SIG-M5 treated with dmso at 0.1 percent for 504 hours (cell line): ENCODE measurements at regions not wholly inside any gene's neighbourhood (a gene's known extent, or its start where the extent isn't known, plus 50 kb on each side); places are given as distances from the start of the nearest gene placed in this dataset.

ENCODE experiments used
- DNase-seq: peaks from one replicate; lab custom pipeline; 2025; ENCODE audit not compliant: unreplicated experiment; lab: John Stamatoyannopoulos, UW

DNA sequence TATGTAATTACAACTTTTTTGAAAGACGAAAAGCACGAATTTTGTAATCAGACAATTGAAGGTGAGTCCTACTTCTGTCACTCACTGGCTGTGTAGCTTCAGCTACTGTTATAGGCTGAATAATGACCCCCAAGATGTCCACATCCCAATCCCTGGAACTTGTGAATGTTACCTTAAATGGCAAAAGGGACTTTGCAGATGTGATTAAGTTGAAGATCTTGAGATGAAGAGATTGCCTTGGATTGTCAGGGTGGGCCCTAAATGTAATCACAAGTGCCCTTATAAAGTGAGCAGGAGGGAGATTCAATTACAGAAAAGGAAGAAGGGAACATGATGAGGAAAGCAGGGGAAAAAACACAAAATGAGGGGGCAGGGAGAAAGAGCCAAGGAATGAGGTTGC is 326.2 kb upstream of the MSX2 start:
- DNase-seq, result no peak

DNA sequence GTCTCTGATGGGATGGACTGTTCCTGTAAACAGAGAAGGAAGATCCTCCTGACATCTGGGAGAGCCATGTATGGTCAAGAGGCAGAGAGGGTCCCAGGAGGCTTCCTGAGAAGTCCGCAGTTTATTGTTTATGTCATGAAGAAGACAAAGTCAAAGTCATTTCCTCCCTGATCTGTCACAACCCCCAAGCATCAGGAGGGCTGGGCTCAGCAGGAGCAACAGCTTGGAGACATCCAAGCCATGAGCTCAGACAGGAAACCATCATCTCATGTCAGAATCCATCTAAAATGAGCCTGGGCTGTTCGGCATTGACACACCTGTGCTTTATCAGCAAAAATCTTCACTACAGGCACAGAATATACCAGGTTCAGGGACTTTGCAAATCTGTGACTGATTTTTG is 325.0 kb upstream of the MSX2 start:
- no peak for DNase-seq

DNA sequence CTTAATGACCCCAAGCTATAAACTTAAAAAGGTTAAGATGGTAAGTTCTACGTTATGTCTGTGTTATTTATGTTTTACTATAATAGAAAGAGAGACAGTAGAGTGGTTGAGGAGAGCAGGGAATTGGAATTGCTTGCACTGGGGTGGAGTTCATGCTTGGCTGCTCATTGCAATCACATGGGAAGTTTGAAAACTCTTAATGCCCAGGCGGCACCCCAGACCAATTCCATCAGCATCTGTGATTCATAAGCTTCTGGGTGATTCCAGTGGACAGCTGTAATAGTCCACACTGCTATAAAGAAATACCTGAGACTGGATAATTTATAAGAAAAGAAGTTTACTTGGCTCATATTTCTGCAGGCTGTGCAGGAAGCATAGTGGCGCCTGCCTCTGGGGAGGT is 323.9 kb upstream of the MSX2 start:
- DNase-seq, result no peak

DNA sequence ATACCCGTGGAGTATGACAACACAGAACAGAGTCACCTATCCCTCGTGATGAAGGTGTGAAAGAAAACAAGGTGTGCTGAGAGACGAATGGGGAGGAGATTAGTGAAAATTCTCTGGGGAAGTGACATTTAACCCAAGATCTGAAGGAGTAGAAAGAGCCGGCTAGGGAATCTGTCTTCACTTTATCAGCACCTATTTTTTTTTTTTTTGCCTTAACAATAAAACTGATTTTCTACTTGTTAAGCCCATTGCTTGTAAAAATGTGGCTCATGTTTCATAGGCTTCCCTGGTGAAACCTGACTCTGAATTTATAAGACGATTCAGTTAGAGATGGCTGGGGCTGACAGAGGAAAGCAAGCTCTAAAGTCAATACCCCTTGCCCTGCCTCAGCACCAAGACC is 322.6 kb upstream of the MSX2 start:
- DNase-seq, result no peak

DNA sequence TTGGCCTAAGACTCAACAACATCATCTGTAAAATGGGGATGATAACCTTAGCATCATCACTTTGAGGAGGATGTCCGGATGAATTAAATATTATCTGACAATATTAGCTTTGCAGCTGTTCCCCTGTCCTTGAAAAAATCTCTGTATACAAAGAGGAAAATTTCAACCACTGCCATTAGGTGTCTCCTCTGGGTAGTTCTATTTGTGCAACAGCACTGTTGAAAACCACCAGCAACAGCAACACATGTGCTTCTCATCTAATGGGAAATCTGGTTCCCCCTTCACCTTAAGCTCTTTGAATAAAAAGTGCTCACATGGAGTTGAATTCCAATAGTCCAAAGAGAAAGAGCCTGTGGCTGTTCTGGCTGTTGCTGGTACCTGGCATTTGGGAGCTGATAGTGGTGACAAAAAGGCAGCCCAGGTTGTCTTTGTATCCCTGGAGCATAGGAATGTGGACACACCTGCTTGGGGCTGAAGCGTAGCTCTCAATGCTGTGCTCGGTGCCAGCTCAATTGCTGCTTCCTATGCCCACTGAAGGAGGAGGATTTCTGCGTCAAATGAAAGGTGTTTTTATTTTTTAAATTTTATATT is 322.1 kb upstream of the MSX2 start:
- peak; percentile 35 for DNase-seq

DNA sequence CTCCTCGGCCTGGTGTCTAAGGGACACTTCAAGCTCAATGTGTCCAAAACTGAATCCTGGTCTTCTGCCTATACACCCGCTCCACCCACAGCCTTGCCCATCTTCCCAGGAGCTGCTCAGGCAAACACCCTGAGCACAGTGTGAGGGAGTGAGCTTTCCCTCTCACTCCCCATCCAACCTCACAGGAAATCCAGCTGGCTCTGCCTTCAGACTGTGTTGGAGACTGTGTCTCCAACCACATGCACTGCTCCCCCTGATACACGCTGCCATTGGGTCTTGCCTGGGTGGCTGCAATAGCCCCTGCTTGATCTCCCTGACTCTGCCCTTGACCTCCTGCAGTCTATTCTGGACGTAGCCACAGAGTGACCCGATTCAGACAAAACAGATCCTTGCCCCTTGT is 319.5 kb upstream of the MSX2 start:
- no peak for DNase-seq

DNA sequence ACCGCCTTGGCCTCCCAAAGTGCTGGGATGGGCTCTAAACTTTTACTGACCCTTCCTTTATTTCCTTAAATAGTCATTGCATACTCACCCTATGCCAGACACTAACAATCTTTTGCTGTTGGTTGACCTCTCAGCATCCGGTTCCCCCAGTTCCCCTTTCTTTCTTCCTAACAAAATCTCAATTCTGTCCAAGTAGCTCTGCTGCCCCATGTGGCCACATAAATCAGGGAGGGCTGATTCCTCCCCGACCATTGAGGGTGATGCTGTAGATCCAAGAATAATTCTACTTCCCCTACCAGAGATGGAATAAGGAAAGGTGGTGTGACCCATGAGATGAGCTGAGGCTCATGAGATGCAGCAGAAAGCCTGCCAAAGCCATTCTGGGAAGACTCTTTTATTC is 315.3 kb upstream of the MSX2 start:
- peak; percentile 40 for DNase-seq

DNA sequence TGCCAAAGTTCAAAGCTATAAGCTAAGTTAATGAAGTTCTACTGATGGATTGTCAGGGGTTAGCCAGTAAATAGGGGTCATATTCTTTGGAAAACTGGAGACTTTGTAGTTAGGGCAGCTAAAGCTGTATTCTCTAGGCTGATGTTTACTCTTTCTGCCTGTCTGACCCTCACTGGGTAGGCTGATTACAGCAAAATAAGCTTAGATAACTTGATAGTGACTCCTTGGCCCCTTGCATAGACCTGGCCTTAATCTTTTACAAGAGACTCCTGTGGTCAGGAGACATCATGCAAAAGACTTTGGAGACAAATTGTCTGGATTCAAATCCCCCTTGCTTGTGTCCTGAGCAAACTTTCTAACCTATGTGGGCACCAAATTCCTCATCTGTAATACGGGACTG is 314.4 kb upstream of the MSX2 start:
- no peak for DNase-seq

DNA sequence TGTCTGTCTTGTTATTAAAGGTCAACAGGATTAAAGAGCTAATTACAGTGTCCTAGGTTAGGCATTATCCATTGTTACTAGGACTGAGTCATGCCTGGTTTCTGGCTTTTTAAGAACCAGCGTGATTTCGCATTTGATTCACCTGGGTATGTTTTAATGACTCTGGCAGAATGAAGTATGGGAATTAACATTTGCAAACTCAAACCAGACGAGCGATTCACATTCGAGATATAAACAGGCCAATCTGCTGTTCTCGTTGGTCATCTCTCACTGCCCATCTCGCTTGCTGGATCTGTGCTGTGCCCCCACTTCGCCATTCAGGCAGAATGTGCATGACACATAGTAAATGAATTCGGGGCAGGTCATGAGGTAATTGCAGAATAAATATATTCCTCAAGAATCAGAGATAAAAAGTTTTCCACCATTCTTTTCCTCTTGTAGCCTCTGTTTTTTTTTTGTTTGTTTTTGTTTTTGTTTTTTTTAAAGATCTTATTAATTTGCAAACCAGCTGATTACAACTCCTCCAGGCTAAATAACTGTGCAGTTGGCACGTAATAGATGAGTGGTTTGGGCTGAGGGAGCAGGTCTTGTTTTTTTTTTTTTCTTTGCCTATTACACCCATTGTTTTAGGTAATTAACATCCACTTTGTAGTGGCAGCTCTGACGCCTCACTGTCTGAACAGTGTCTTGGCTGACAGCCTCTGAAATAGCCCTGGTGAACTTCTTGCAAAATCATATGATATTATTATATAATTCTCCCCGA is 313.5 kb upstream of the MSX2 start:
- DNase-seq, result no peak

DNA sequence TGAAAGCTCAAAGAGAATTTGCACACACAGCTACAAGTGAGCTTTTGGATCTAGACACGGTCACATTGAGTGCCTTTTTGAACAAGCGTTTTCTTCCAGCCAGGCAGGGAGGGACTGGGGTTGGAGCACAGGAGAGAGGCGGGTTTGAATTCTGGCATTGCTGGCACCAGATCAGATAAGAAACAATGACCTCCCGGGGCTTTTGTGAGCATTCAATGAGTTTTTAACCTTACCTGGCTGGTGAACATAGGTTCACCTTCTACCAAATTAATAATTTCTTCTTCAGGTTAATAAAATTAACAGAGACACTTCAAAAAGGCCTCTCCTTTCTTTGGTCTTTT is 312.9 kb upstream of the MSX2 start:
- DNase-seq, result no peak

DNA sequence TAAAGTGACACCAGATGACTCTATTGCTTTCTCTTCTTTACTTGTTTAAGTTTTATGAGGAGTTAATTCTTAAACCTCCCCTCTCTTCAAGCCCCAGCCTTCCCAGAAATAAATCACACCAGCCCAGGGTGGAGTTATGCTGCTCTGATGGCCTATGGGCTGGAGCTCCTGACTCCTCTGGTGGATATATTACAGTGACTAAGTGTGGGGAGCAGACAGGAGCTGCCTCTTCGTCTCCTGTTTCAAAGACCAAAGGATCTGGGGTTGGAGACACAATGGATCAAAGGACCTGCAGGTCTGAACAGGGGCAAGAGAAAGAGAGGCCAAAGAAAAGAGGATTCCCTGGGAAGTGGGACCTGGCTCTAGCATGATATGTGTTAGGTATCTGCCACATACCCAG is 312.0 kb upstream of the MSX2 start:
- DNase-seq, result no peak

DNA sequence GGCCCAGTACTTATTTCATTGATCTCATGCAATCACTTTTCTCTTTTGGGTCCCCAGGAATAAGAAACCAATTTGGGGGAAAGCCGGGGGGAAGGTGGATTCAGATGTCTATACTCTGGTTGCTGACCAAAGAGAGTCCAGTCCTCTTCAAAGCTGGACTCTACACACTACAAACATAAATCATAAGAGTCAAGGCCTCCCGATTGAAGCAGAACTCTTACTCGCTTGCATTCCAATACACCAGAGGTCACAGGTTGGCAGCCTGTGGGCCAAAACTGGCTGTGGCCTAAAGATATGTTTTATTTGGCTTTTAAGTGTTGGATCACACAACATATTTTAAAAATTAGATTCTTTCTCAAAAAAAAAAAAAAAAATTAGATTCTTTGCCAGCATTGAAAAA is 311.4 kb upstream of the MSX2 start:
- DNase-seq, result no peak

DNA sequence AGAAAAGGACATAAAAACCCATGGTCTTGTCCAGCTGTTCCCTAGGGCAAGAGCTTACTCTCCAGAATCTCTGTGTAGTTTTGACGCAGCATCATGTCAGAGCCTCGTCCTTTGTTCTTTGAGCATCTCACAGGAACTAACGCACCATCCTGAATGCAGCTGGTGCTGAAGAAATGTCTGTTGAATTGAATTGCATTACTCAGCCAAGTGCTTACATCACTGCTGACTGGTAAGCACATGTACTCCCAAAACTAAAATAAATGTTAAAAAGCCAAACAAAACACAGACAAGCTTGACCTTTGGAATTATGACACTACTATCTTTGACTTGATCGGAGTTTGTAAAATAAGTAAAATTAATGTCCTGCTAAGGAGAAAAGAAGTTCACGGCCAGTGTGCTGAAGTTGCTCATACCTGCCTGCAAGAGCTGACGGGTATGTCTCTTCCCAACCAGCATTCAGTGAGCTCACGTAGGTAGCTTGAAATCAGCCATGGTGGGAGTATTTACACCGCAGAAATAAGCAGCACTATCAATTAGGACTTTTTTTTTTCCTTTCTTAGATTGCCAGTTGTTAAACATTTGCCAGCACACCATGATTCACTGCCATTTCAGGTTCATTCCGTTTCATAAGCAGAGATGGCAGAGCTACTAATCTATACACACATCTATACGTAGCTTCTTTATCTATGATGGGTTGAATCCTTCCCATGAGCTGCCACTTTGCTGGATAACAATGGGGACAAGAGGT is 310.6 kb upstream of the MSX2 start:
- peak; percentile 6 for DNase-seq

DNA sequence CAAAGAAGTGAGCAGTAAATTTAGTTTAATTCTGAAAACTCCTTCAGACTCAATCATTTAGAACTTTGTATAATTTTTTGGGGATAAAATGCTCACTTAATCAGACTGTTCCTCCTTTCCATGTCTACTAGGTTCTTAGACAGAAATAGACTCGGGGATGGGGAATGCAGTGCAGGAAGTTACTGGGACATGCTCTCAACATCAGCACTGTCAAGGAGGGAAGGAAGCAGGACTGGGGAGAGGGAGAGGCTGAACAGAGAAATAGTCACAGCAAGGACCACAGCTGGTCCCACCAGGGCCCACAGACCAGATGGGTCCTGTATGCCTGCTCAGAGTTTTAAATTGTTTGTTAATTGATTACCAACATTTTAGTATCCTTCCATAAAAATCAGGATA is 310.1 kb upstream of the MSX2 start:
- DNase-seq, result no peak

DNA sequence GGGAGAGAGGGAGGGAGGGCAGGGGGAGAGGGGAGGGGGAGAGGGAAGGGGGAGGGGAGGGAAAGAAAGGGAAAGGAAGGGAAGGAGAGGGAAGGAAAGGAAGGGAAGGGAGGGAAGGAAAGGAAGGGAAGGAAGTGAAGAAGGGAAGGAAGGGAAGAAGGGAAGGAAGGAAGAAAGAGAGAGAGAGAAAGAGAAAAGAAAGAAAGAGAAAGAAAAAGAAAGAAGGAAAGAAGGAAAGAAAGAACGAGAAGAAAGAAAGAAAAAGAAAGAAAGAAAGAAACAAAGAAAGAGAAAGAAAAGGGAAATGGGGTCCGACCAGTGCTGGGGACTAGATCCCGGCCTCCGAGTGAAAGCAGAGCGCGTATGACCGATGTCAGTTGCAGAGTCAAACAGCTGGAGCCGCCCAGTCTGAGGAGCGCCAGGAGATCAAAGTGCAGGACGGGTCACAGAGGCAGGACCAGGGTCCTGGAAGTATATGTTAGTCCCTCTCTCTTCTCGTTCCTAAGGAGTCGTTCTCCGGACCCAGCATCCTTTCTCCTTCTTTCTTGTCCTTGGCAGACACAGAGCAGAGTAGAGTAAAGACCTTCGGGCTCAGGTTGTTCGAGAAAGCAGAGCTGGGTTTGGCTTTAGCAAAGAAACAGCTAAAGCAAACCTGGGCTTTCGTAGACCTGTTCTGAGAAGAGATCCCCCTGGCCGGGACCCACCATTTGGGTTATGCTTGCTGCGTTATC is 305.4 kb upstream of the MSX2 start:
- DNase-seq, result no peak

DNA sequence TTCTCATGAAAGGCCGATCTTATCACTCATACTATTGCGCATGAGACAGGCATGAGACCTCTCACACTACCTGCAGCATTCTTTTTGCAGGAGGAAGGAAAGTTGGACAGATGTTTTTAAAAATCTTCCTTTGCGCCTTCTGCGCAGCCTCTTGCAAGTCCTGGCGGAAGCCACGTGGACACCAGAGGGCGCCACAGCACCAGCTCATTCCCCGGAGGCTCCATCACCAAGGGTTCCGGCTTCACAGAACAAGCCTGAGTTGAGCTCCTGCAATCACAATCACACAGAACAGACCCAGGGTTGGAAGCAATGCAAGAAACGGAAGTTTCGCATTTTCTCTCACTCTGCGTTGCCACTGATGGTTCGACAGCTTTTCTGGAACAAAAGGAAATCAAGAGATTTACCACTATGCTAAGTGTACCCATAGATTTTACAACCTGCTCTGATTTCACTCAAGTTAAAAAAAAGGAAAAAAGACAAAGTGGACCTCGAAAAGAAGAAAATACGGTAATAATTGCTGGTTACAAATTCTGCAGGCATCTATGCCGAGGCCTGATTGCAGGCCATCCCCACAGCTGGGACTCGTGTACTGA is 304.7 kb upstream of the MSX2 start:
- DNase-seq, result peak; percentile 66

DNA sequence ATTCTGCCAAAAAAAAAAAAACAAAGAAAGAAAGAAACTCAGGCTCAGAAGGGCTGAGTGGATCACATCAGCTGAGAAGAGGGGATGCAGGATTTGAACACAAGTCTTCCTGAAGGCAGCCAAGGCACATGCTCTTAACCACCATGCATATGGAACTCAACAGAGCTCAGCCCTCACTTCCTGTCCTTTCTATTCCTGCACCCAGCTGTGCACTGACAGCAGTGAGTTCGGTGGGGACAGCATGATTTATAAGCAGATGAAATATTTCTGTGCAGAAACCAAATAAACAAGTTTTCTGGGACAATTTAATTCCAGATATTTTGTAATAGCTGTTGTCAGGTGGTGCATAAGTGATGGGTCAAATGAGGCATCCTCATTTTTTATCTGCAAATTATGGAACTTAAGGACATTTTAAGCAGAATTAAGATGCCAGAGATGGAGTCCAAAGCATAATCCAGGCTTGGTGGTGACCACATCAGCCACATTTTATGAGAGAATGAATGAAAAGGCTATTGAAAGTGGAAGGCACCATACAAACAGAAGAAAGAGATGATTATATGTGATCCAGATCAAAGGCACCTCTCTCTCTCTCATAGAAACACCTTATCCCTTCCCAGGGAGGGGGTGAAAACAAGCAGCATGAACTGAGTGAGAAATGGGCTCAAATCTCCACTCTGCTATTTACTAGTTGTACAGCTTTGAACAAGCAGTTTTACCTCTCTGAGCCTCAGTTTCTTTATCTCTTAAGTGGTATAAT is 303.6 kb upstream of the MSX2 start:
- DNase-seq, result no peak

DNA sequence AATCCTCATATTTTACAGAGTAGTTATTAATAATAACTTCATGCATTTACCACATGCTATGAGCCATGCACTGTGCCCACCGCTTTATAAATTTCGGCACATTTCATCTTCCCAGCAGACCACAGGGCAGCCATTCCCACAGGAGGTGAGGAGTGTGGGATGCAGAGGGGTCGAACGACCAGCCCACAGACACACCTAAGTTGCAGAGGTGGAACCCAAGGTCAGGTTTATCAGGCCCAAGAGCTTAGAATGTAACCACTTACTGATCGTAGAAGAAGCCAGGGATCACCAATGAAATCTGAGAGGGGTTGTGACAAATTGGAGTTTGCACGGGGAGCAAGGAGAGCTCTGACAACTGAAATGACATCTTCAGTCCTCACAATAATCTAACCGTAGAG is 303.0 kb upstream of the MSX2 start:
- DNase-seq, result no peak

DNA sequence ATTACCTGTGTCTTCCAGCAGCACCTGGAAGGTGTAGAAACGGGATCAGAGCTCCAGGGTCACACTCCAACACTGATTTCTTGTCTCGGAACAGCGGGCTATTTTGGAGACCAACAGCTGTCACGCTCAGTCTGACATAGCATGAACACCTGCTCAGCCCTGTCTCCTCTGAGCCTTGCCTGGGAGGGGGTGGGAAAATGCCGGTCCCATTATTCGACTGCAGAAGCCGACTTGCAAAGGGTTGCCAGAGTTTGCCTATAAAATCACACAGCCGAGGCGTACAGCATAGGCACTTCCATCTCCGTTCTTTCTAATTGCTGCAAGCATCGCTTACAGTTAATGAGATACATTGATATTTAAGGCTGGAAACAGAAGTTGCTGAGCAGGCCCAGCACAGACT is 300.8 kb upstream of the MSX2 start:
- DNase-seq, result no peak

DNA sequence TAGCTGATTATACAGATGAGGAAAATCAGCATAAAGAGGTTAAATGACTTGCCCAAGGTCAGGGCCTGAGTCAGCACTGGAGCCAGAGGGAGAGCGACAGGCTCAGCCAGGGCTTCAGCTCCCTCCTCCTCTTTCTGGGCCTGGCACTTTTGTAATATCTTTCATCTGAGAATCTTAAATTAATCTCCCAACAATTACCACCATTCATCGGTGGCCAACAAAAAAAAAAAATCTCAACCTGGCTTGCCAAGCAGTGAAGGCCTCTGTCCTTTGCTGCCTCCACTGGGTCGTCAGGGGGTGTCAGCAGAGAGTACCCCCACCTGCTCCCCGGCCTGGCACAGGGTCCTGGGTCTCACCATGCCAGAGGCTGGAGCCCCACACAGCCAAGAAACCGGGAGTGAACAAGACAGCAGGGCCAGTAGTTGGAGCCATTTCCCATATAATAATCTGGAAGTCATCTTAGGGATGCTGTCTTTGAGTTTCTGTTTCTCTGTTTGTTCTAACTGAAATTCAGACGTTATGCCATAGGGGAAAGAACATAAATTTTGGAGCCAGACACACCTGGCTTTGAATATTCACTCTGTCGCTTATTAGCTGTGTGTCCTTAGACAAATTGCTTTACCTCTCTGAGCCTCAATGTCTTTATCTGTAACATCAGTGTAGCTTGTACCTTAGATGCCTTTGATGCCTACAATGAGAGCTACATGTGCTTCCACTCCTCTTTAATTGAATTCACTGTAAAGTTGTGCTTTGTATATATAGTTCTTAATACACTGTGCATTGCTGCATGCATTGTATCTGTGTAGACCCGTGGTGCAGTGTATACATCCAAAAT is 299.9 kb upstream of the MSX2 start:
- peak; percentile 2 for DNase-seq
